A549 (cell line): ENCODE measurements at regions not wholly inside any gene's neighbourhood (a gene's known extent, or its start where the extent isn't known, plus 50 kb on each side); places are given as distances from the start of the nearest gene placed in this dataset.

Experiments used
- BCL3 ChIP-seq: fragments of >200 bp; sonication (Bioruptor Twin); formaldehyde crosslinking; IDR thresholded peaks from 3 replicates; pipeline ENCODE4 v1.6.1; 2016
- BHLHE40 ChIP-seq: IDR thresholded peaks from 2 replicates; pipeline ENCODE4 v1.6.1; 2012; ENCODE audit warnings: low read depth, low read length, inconsistent platforms
- CTCF ChIP-seq: fragments of >200 bp; sonication (Bioruptor Twin); formaldehyde crosslinking; IDR thresholded peaks from 3 replicates; pipeline ENCODE4 v1.5.1; 2016
- KDM1A ChIP-seq: fragments of 200-600 bp; sonication (generic); IDR thresholded peaks from 2 replicates; pipeline ENCODE4 v1.6.1; 2016; ENCODE audit warnings: low read depth, mild to moderate bottlenecking
- PBX3 ChIP-seq: IDR thresholded peaks from 2 replicates; pipeline ENCODE4 v1.6.1; 2012
- POLR2A ChIP-seq: IDR thresholded peaks from 2 replicates; pipeline ENCODE4 v1.6.1; 2012; ENCODE audit warnings: mild to moderate bottlenecking, low read length
- RAD21 ChIP-seq, 2 experiments: fragments of >200 bp in 1 of 2; sonication (Bioruptor Twin) in 1 of 2; formaldehyde crosslinking in 1 of 2; IDR thresholded peaks in 1 of 2; conservative IDR thresholded peaks in 1 of 2; 2 replicates in 1 of 2; 3 replicates in 1 of 2; pipeline ENCODE4 v1.6.1; 2012 to 2018; ENCODE audit warnings: inconsistent platforms in 1 of 2
- RARB ChIP-seq: fragments of 250-450 bp; sonication (Bioruptor Pico); IDR thresholded peaks from 2 replicates; pipeline ENCODE4 v1.8.0; 2021; ENCODE audit warnings: mild to moderate bottlenecking, moderate library complexity
- REST ChIP-seq: fragments of 200-600 bp; sonication (generic); IDR thresholded peaks from 2 replicates; pipeline ENCODE4 v1.6.1; 2016; ENCODE audit warnings: antibody characterized with exemption, mild to moderate bottlenecking, moderate library complexity
- RFX5 ChIP-seq: fragments of 450-650 bp; IDR thresholded peaks from 2 replicates; pipeline ENCODE4 v1.7.1; 2014; ENCODE audit warnings: antibody characterized with exemption, mild to moderate bottlenecking, moderate library complexity
- ZC3H11A ChIP-seq: fragments of 450-650 bp; IDR thresholded peaks from 2 replicates; pipeline ENCODE4 v1.6.1; 2014; ENCODE audit warnings: antibody characterized with exemption, mild to moderate bottlenecking

GRCh38 chr1:220374449-220374848 is 102.2 kb upstream of the RAB3GAP2 start:
- TF ChIP-seq RARB: no peak
- TF ChIP-seq REST: no peak
- TF ChIP-seq CTCF: no peak
- no peak for TF ChIP-seq BCL3
- TF ChIP-seq POLR2A: no peak
- no peak for TF ChIP-seq PBX3
- no peak for TF ChIP-seq BHLHE40
- no peak for TF ChIP-seq RFX5
- TF ChIP-seq ZC3H11A: no peak
- no peak for TF ChIP-seq RAD21 (conservative IDR thresholded peaks at IDR 0.05 in 1 of 2, IDR thresholded peaks at IDR 0.05 in 1 of 2)
- TF ChIP-seq KDM1A: no peak
